ENCODE measurements at regions not wholly inside any gene's neighbourhood (a gene's known extent, or its start where the extent isn't known, plus 50 kb on each side); places are given as distances from the start of the nearest gene placed in this dataset.

DNA sequence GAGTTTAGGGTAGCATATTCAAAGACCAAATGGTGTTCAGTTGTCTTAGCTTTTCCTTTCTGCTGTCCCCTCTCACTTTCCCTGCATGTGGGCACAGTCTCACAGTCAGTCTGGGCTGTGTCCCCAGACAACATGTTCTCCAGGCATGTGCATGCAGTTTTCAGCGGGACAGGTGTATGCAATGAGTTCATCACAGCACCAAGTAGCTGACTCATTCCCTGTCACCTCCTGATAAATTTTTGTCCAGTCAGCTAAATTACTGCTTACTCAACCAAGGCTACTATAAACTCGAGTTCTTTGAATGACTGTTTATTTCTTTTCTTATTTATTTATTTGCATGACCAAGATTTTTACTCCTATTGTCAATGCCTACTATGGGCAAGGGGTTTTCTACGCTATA is 148.8 kb upstream of the CDH19 start:
- no peak for TF ChIP-seq BACH1 (IDR thresholded peaks at IDR 0.05; ENCODE audit: low read length)
- TF ChIP-seq, protein P1, sequence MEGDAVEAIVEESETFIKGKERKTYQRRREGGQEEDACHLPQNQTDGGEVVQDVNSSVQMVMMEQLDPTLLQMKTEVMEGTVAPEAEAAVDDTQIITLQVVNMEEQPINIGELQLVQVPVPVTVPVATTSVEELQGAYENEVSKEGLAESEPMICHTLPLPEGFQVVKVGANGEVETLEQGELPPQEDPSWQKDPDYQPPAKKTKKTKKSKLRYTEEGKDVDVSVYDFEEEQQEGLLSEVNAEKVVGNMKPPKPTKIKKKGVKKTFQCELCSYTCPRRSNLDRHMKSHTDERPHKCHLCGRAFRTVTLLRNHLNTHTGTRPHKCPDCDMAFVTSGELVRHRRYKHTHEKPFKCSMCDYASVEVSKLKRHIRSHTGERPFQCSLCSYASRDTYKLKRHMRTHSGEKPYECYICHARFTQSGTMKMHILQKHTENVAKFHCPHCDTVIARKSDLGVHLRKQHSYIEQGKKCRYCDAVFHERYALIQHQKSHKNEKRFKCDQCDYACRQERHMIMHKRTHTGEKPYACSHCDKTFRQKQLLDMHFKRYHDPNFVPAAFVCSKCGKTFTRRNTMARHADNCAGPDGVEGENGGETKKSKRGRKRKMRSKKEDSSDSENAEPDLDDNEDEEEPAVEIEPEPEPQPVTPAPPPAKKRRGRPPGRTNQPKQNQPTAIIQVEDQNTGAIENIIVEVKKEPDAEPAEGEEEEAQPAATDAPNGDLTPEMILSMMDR (IDR thresholded peaks at IDR 0.05; ENCODE audit: control extremely low read depth in 1 of 3, insufficient read depth in 1 of 3, low read depth in 1 of 3, low read length in 3 of 3): no peak
- no peak for TF ChIP-seq JUN (IDR thresholded peaks at IDR 0.05; ENCODE audit: low read depth, low read length)
- TF ChIP-seq RAD21 (IDR thresholded peaks at IDR 0.05 in 1 of 2, conservative IDR thresholded peaks at IDR 0.05 in 1 of 2; ENCODE audit: low read depth in 2 of 2, low read length in 2 of 2): no peak
- TF ChIP-seq BCL11A (IDR thresholded peaks at IDR 0.05; ENCODE audit: low read depth in 2 of 2, low read length in 2 of 2): no peak
- no peak for TF ChIP-seq POLR2A (IDR thresholded peaks at IDR 0.05; ENCODE audit: control extremely low read depth in 1 of 2, low read depth in 2 of 2, low read length in 2 of 2)

All from H1 (cell line).